HG03196 (cell line): ENCODE measurements at regions not wholly inside any gene's neighbourhood (a gene's known extent, or its start where the extent isn't known, plus 50 kb on each side); places are given as distances from the start of the nearest gene placed in this dataset.
A peak's percentile ranks its signal among the peaks of the same experiment; 100 is the strongest.

Source experiments
- ATAC-seq: cut with Tn5 transposase; IDR thresholded peaks from one replicate; pipeline ENCODE4 v1.9.1; 2021; ENCODE audit not compliant: unreplicated experiment

DNA sequence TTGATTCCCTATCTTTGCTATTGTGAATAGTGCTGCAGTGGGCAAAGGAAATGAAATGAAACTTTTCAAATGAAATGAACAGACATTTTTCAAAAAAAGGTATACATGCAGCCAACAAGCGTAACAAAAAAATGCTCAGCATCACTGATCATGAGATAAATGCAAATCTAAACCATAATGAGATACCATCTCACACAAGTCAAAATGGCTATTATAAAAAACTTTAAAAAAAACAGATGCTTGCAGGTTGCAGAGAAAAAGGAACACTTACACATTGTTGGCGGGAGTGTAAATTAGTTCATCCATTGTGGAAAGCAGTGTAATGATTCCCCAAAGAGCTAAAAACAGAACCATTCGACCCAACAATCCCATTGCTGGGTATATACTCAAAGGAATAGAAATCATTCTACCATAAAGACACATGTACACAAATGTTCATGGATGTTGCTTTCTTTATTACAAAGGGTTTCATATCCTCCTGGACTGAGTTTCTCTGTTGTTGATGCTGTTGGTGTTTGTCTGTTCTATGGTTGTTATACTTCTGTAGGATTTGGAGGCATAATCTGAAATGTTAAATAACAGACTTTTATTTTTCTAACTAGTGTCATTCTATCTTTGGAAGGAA lies 99.3 kb upstream of the SOX9 start:
- ATAC-seq = no peak

DNA sequence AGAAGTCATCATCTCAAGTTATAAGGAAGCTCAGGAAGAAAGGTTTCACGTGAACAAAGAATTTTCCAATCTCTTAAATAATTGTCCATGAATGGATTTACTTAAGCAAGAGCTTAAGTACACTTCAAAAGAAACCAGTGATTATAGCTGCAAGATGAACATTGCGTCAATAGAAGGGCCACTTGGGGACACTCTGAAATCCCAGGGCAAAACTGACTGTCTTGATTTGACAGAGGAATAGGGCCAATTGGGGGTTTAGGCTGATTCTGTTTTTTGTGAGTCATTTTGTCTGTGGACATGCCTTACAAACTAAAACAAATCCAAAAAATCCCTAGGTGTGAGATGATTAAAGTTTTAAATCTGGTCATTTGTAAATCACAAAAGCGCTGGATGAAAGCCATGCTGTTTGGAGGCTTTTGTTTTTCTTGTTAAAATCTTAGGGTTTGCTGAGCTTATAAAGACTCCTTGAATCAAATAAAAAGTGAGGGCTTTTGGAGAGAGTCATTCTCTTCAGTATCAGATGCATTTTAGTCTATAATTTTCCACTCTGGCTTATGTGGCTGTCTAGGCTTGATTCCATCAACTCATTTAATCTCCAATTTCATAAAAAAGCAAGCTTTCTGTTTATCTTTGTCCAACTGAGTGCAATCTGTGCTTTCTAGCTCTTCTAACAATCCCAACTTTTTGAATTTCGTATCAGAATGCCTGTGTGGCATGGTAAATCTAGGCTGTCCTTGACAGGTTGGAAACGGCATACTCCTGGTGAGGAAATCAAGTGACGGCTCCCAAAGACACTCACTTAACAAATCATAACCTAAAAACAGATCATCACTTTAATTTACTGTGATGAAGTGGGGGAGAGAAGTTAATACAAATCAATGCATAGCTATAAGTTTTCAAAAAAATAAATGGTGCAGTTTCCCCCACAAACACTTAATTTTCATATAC lies 98.2 kb upstream of the SOX9 start:
- no peak for ATAC-seq

DNA sequence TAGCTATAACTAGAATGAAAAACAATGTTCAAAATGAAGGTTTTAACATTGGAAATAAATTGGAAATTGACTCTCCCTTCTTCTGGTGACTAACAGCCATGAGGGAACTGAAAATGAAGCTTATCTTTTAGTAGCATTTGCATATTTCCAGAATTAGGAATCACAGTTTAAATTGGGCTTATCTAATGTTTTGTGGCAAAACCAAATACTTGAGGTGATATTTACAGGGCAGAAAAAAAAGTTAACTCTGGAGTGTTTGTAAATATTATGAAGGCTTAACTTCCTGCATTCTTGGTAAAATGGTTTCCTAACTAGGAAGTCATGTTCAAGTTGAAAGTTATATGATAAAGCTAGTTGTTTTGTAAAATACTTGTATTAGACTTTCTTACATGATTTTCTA lies 96.4 kb upstream of the SOX9 start:
- no peak for ATAC-seq

DNA sequence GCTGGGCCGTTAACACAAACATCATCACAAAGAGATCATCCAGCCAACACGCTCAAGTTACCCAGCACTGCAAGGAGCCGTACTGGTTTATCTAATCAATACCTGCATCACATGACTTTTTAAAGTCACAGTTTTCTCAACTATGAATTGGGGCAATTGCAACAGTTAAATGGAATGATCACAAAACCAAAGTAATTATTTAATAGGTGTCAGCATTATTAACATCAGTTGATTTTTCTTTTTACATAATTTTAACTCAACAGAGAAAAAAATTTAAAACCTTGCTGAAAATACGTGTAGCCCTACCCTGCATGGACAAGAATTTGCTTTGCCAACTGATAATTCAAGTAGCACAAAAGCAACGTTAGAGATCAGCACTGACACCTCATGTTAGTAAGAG lies 95.7 kb upstream of the SOX9 start:
- no peak for ATAC-seq

DNA sequence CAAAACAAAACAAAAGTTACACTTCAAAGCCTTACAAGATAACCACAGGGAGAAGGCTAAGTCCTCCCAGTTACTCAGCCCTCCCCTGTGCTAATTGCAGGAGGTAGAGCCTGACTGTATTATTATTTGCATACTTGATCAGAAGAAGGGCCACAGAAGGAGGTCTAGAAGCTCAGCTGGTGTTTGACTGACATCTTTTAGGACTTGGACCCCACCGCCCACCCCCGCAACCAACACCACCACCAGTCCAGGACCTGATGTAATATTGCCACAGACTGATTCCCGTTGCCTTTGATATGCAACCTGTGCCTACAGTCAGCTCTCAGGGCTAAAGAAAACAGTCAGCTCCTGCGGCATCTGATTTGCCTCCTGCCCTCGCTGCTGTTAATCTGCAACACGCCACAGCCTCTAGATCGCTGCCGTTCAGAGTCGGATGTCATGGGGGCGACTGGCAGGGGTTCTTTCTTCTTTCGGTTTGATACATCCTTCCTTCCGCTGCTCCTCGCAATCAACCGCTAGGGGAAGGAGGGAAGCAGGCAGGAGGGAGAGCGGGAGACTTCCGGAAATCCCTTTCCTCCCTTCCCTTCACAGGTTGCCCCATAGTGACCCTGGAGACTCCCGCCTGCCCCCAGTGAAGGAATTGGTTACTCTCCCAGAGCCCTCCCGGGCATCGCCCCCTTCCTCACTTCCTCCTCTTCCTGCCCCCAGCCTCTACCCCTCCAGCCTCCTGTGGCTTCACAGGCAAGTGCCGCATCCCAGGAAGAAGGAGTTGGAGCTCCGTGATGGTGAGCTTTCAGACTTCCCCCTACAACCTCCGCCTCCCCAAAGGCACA lies 90.5 kb upstream of the SOX9 start:
- ATAC-seq = peak; percentile 81

DNA sequence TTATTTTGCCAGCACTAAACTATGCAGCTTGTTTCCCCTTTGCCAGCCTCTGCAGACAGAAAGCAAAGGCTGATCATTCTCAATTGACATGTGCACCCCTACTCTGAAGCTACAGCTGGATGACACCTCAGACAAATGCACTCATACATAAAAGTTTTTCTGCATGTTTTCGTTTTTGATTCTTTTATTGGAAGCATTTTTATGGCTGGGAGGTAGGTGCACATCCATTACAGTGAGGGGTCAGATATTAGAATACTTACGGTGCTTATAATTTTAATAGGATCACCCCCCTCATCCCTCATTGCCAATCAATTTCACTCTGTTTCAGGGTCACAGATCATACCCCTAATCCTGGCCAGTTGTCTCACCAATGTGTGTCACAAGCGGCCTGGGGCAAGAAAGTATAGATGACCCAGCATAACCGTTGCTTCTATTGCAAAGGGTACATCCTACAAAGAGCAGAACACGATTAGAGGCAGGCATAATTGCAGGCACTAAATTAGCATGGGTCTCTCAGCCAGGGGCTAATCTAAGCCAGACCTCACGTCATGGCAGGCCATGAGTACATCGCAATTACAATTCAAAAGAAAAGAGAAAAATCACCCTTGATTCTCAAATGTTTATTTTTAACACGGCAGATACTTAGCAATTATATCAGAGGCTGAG lies 89.5 kb upstream of the SOX9 start:
- no peak for ATAC-seq

DNA sequence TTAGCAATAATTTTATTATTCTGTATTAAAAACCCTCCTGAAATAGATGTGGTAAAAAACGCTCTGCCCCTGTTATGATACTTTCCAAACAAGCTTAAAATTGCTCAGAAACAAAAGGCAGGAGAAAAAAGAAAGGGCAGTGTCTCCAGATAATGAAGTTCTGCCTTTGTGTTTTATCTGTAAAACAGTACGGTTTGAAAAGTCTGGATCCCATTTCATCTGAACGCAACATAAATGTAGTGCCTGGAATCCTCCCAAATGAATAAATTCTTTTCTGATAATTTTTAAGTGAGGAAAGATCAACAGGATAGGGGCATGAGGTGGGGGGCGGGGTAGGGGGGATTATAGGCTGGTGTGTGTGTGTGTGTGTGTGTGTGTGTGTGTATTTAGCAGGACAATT lies 87.5 kb upstream of the SOX9 start:
- no peak for ATAC-seq

DNA sequence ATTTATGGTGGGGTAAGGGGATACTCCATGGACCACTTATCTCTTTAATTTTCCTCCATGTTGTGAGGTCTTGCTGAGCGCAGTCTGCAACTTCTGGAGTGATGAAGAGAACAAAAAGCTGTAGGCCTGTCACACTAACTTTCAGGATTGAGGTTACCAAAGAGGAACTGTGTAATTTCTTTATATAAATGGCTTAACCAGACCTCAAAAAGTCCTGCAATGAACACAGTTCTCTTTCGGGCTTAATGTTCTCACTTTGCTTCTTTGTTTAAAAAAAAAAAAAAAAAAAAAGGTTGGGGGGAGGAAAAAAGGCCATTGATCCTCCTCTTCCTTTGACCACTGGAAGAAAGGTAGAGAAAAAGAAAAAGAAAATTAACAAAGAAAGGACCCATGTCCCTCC lies 86.8 kb upstream of the SOX9 start:
- no peak for ATAC-seq

DNA sequence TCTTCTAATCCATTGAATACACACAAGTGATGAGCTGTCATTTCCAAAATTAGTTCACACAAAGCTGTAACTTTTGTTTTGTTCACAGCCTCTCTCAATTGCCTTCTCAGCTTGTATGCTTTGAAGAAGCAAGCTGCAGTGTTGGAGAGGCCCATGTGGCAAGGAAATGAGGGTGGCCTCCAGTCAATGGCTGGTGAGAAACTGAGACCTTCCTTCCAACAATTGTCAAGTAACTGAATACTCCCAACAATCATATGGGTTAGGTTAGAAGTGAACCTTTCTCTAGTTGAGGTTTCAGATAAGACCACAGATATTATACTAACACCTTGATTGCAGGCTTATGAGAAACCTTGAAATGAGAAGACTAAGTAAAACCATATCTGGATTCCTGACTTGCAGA lies 82.4 kb upstream of the SOX9 start:
- no peak for ATAC-seq

DNA sequence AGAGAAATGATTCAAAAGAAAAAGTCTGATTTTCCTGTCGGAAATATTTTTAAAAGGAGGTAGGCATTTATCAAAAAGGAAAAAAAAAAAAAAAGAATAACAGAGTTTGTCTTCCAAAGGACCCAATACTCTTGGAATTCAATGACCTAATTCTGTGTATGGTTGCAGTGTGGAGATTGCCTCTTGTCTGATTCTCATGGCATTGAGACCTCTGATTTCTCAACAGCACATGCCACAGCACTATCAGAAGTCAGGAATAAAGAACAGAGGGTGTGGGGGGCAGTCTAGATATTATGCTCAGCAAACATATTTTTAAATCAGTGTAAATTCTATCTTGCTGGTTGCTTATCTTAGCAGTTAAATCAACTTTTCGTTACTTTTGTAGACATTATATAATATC lies 81.3 kb upstream of the SOX9 start:
- ATAC-seq = no peak

DNA sequence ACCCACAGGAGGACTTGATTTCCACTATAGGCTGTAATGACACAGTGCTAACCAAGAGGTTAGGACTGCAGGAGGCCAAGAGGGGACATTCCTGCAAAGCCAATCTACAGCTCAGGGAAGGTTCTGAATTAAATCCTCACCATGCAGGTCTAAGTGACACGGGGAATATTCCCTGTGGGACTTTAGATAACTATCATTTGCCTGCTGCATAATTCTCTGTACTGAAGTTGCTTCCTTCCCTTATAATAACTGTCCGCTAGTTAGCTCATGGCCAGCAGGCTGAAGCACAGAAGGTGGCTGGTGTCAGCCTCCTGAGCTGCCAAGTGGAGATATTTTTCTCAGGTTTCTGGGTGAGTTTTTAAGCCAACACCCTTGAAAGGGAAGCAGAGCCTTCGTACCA lies 74.6 kb upstream of the SOX9 start:
- ATAC-seq = no peak

DNA sequence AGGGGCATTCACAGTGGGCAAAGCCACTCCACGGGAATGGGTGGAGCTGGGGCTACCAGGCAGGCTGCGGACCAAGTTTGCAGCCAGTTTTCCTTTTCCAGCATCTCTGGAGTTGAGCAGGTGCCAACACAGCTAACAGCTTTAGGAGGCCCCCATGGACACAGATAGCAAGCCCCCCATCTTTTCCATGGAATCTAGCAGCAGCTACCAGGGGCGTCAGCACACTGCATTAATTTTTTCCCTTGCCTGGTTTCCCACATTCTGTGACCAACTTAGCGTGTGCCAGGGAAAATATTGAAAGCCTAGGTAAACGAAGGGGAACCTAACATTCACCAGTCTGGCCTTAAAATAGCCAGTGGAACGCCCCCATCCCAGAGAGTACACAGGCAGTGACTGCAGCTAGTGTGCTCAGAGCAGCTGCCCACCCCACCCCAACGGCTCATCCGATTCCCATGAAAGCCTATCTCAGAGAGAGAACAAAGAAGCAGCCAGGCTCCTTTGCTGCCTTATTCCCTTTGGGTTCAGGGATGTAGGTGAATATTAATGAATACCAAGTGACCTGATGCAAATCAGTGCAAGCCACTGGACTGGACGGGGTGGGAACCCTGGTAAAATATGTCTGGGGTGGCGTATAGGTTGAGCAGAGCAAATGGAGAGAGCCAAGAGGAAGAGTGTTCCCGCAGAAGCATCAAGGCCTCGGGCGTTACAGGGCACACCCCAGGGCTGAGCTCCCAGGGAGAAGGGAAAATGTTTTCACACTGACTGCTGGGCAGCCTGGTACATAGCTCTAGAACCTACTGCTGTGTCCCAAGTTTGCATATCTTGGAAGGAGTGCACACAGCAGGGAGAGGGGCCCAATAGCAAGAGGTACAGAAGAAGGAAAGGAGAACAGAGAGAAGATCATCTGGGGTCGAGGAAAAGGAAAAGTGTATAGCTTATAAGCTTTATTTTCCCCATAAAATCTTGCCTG lies 73.9 kb upstream of the SOX9 start:
- no peak for ATAC-seq

DNA sequence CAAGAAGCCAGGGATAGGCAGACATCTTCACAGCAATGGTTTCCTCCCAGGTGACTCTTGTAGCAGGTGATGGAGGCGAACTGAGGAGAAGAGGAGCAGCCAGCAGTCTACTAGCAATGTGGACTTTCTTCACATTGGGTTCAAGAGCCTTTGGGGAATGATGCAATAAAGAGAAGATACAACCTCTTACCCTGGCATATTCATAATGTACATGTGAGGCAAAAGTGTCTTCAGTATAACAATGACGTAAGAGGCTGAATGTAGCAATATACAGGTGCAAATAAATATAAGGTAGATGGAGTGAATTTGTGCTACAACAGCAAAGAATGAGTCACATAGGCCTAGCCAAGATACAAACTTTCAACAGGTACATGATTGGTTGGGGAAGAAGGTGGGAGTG lies 70.9 kb upstream of the SOX9 start:
- ATAC-seq = no peak

DNA sequence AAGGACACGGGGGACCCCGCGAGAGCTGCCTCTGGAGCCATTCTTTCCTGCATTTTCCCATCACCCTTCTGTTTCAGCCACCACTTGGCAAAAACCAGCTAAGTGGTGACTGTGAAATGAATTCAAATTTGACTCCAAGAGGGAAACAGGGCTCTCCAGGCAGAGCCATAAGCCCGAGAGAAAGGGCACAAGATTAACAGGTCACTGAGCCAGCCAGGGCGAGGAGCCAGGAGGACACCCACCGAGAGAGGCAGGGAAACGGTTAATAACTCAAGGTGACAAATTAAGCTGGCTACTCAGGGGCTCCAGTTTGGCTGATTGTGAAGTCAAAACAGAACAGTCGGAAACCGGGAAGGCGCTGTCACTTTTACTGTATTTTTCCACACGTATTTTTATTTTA lies 67.8 kb upstream of the SOX9 start:
- ATAC-seq = no peak

DNA sequence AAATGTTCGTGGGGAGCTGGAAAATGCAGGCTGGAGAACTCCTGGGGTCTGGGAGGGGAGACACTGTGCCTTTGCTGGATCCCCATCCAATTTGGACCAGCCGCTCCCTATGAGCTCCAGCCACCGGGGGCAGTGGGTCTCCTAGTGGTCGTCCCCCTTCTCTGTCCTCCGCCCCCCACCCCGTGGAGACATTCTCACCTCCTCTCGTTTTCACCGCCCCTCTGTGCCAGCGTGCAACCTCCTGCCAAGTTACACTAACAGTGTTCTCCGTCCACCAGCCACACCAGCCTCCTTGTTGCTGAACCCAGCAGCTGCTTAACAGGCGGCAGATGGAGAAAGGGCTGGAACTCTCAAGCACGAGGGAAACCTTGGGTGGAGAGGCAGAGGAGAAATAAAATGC lies 67.4 kb upstream of the SOX9 start:
- ATAC-seq = no peak

DNA sequence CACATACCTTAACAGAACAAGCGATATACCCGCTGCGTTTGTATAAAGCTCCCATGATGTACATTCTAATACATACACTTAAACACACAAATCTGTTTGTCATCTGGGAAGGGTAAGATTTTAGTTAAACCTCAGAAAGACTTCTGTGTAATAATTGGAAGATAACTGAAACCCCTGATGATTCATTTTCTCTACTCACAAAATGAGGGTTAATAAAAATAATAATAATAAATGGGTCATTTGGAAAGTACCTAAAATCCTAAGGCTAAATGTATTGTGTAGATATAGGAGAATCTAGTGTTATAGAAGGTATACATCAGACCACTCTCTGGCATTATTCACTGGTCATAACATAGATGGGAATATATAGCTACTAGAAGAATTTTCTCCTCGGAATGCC lies 64.7 kb upstream of the SOX9 start:
- no peak for ATAC-seq

DNA sequence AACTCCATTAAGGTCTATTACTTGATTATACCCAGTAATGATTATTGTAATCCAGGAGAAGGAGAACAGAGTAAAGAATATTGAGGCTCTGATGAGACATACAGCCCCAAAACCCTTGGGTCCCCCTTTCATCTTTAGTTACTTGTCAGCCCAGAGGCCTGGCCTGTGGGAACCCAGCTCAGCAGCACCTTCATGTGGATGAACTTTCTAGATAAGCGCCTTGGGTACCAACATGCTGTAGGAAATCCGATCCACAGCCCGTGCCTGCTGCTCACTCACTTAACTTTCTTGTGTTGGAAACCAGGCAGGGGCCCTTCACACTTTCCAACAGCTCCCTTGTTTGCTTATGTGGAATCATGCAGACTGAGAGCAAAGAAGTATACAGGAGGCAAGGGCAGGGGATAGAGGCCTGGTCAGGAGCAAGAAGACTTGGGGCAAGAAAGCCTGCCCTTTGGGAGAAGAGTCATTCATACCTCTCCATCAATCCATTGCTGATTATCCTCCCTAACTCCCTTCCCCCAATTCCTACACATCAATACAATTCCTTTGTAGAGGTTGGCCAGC lies 64.0 kb upstream of the SOX9 start:
- no peak for ATAC-seq

DNA sequence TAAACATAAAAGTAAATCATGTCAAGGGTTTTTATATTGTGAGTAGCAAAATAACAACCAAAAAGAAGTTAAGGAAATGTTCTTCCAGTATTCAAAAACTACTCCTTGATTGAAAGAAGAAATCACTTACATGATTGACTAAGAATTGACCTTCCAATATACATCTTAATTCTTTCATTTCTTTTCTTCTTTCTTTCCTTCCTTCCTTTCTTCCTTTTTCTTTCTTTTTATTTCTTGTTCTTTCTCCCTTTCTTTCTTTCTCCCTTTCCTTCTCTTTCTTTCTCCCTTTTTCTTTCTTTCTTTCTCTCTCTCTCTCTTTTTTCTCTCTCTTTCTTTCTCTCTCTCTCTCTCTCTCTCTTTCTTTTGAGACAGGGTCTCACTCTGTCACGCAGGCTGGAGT lies 60.7 kb upstream of the SOX9 start:
- ATAC-seq = no peak

DNA sequence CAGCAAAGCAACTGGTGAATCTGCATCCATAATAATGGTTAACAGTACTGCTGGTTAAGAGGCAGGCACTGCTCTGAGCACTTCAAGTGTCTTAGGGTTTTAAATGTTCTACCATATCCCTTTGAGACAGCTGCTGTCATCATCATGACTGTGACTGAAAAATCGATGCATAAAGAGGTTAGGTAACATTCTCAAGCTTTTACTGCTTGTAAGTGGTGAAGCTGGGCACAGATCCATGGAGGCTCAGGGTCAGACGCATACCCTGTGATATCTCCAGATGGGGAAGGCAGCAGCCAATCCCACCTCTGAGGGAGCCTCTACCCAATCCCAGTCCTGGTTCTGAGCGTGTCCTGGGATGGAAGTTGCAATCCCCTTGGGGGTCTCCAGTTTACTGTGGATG lies 57.6 kb upstream of the SOX9 start:
- no peak for ATAC-seq
